Tibial nerve (tissue), 4 donors: ENCODE measurements at regions not wholly inside any gene's neighbourhood (a gene's known extent, or its start where the extent isn't known, plus 50 kb on each side); places are given as distances from the start of the nearest gene placed in this dataset.

Source experiments
- DNase-seq, 2 donors: peaks; one replicate each; pipeline ENCODE4 v3.0.0-alpha.2; 2019; ENCODE audit warnings: low spot score in 2 of 2
- H3K27ac ChIP-seq, 4 donors: fragments of 200-600 bp; sonication (generic) in 3 of 4; one replicate each; pipeline ENCODE4 v1.5.1; 2017 to 2019; ENCODE audit warnings: mild to moderate bottlenecking in 1 of 4
- H3K27me3 ChIP-seq, 2 donors: fragments of 200-600 bp; sonication (generic) in 1 of 2; one replicate each; pipeline versions ENCODE4 v1.5.1 to v1.6.0; 2017 to 2019
- H3K36me3 ChIP-seq, 3 donors: fragments of 200-600 bp; sonication (generic); one replicate each; pipeline ENCODE4 v1.5.1; 2018 to 2019
- H3K4me1 ChIP-seq, 4 donors: fragments of 200-600 bp; sonication (generic) in 3 of 4; one replicate each; pipeline ENCODE4 v1.5.1; 2017 to 2019
- H3K4me3 ChIP-seq, 4 donors: fragments of 200-600 bp; sonication (generic) in 3 of 4; one replicate each; pipeline ENCODE4 v1.5.1; 2017 to 2019; ENCODE audit warnings: mild to moderate bottlenecking in 1 of 4, moderate library complexity in 1 of 4
- H3K9me3 ChIP-seq, 4 donors: fragments of 200-600 bp; sonication (generic) in 3 of 4; one replicate each; pipeline ENCODE4 v1.5.1; 2017 to 2019
- EP300 ChIP-seq, 2 donors: sonication (generic); formaldehyde crosslinking; IDR thresholded peaks; one replicate each; pipeline ENCODE4 v1.6.1; 2017; ENCODE audit warnings: antibody characterized with exemption in 2 of 2, mild to moderate bottlenecking in 1 of 2
- POLR2A ChIP-seq, 2 donors: fragments of 450-650 bp; IDR thresholded peaks; one replicate each; pipeline ENCODE4 v1.6.1; 2017; ENCODE audit warnings: antibody characterized with exemption in 2 of 2, mild to moderate bottlenecking in 2 of 2, moderate library complexity in 2 of 2
- WGBS, 2 donors: methylation state at CpG; one replicate each; pipeline ENCODE4 v1.1.5; 2018; 5-methylcytosine and 5-hydroxymethylcytosine counted together
- TF ChIP-seq, protein P1 (sequence below), 5 experiments: fragments of 200-600 bp in 3 of 5; fragments of 450-650 bp in 2 of 5; sonication (generic) in 3 of 5; IDR thresholded peaks; one replicate each; pipeline ENCODE4 v1.5.1; 2016 to 2019; ENCODE audit warnings: antibody characterized with exemption in 5 of 5, mild to moderate bottlenecking in 3 of 5, moderate library complexity in 2 of 5

DNA sequence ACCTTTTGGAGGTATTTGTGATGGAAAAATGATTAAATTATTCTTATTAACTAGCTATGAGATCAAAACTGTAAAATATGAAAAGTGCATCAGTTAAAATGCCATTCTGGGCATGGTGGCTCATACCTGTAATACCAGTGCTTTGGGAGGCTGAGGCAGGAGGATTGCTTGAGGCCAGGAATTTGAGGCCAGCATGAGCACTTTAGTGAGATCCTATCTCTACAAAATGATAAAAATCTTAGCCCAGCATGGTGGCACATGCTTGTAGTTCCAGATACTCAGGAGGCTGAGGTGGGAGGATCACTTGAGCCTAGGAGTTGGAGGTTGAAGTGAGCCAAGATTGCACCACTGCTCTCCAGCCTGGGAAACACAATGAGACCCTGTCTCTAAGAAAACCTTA, 252.5 kb upstream of the SEMA6A start:
- no peaks in the 10 kb centered on the region for H3K9me3 ChIP-seq
- H3K27me3 ChIP-seq: no peaks in the 10 kb centered on the region
- H3K36me3 ChIP-seq: no peaks in the 10 kb centered on the region
- no peak for DNase-seq
- no peak overlapping the region for H3K27ac ChIP-seq
- no peaks in the 10 kb centered on the region for H3K4me1 ChIP-seq
- TF ChIP-seq EP300 (IDR thresholded peaks at IDR 0.05) (no peak), POLR2A (IDR thresholded peaks at IDR 0.05) (no peak)
- TF ChIP-seq, protein P1, sequence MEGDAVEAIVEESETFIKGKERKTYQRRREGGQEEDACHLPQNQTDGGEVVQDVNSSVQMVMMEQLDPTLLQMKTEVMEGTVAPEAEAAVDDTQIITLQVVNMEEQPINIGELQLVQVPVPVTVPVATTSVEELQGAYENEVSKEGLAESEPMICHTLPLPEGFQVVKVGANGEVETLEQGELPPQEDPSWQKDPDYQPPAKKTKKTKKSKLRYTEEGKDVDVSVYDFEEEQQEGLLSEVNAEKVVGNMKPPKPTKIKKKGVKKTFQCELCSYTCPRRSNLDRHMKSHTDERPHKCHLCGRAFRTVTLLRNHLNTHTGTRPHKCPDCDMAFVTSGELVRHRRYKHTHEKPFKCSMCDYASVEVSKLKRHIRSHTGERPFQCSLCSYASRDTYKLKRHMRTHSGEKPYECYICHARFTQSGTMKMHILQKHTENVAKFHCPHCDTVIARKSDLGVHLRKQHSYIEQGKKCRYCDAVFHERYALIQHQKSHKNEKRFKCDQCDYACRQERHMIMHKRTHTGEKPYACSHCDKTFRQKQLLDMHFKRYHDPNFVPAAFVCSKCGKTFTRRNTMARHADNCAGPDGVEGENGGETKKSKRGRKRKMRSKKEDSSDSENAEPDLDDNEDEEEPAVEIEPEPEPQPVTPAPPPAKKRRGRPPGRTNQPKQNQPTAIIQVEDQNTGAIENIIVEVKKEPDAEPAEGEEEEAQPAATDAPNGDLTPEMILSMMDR (IDR thresholded peaks at IDR 0.05): no peak
- no peak overlapping the region for H3K4me3 ChIP-seq

DNA sequence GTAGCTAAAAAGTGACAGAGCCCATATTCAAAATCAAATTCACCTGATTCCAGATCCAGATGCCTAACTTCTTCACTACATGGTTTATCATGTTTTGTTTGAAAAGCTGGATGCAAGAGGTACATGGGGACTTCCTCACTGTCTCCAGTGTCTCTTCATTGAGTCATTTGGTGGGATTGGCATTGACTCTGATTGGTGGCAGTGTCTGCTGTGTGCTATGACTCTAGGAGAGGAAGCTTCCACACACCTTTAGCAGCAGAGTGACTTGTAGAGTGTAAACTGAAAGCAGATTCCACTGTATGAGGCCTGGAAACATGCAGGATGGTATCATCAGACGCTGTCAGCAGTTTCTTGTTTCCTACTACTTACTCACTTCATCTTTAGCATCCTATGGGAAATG, 250.9 kb upstream of the SEMA6A start:
- Histone ChIP-seq H3K4me3 (no peak overlapping the region), H3K9me3 (no peaks in the 10 kb centered on the region), H3K27me3 (no peaks in the 10 kb centered on the region), H3K27ac (no peak overlapping the region), H3K36me3 (no peaks in the 10 kb centered on the region), H3K4me1 (no peaks in the 10 kb centered on the region)
- TF ChIP-seq POLR2A (IDR thresholded peaks at IDR 0.05): no peak
- 76 to 88% methylated on average over 1 of the region's 1 CpG for WGBS, 2 donors
- DNase-seq: no peak

DNA sequence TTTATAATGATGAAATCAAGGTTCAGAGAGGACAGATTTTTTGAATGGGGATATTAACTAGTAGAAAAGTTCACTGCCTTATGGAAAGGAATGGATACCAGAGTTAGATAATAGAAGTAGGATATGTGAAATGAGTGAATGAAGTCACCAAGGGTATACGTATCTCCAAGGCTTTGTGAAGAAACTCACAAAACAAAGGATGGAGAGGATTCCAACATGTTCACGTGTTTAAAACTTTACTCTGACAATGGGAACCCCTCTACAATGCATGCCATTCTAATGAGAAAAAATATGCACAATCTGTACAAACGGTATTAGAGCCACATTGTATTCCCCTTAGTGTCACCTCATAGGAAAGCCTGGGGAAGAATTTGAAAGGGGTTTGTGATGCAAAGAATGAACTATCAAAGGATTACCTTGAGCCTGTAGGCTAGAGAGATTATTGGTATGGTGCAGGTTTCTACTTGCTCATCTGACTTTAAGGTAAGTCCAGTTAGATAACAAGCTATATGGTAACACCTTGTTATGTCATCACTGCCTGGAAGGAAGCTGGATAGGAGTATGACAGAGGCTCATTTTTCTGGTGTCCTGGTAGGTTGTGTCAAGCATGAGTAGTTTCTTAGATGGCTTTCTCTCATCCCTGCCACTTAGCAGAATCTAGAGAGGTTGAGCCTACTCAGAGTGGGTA, 250.3 kb upstream of the SEMA6A start:
- DNase-seq: no peak
- Histone ChIP-seq H3K27ac (no peak overlapping the region), H3K4me3 (no peak overlapping the region), H3K9me3 (no peaks in the 10 kb centered on the region), H3K27me3 (no peaks in the 10 kb centered on the region), H3K4me1 (no peaks in the 10 kb centered on the region), H3K36me3 (no peaks in the 10 kb centered on the region)
- no peak for TF ChIP-seq POLR2A (IDR thresholded peaks at IDR 0.05)
- TF ChIP-seq, protein P1 (IDR thresholded peaks at IDR 0.05): no peak
- TF ChIP-seq EP300 (IDR thresholded peaks at IDR 0.05): no peak
- WGBS, 2 donors: 73 to 74% methylated on average over 3 of the region's 3 CpGs

DNA sequence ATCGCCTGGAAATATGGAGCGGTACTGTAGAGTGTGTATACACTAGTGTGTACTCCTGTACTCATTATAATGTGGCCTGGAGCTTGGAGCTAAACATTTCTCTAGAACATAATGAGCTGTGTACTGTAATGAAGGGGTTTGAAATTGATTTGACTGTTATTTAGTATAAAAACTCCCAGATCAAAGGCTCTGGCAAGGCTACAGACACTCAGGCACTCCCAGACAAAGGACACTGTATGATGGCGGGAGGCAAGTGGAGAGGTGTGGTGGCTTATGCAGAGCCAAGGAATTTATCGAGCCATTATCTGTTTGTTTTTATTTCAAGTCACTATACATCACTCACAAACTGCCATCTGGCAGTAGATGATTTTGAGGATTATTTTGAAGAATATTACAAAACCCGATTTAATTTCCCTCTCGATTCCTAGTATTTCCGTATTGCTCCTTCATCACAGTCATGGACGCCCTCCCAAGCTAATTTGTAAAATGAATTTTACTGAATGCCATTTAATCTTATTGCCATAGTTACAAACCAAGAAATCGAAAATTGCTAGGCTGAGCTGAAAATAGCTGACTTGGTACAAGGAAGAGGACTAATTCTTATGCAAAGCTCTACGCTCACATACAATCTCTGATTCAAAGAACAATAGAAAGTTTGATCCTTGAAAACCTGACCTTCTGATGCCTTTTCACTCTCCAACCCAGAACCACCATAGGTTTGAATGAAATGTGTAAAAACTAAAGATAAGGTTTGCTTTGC, 240.2 kb upstream of the SEMA6A start:
- DNase-seq: no peak
- Histone ChIP-seq H3K36me3 (no peaks in the 10 kb centered on the region), H3K27ac (no peak overlapping the region), H3K4me3 (no peak overlapping the region), H3K9me3 (no peaks in the 10 kb centered on the region), H3K4me1 (no peaks in the 10 kb centered on the region), H3K27me3 (no peaks in the 10 kb centered on the region)
- TF ChIP-seq POLR2A (IDR thresholded peaks at IDR 0.05) (no peak), EP300 (IDR thresholded peaks at IDR 0.05) (no peak)
- TF ChIP-seq, protein P1 (IDR thresholded peaks at IDR 0.05): no peak
- 85 to 87% methylated on average over 10 of the region's 10 CpGs for WGBS, 2 donors

DNA sequence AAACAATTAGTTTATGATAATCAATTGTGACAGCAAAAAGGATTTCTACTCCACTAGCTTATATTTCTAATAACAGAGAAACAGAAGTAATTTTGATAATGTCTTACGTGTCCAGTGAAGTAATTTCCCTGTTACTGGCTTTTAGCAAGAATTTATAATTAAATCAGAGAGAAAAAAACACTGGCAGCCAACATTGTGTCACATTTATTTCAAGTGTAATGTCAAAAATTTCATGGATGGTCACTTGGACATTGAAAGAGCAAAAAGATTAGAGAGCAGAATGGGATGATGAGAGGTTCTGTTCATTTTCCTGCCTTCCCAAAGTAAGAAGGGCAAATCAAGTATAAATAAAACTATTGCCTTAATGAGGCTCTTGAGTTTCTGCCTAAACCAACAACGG, 239.3 kb upstream of the SEMA6A start:
- 41 to 77% methylated on average over 2 of the region's 2 CpGs for WGBS, 2 donors

More for the DNA sequence above, 239.3 kb upstream of the SEMA6A start:
- Histone ChIP-seq H3K4me1 (no peaks in the 10 kb centered on the region), H3K36me3 (no peaks in the 10 kb centered on the region), H3K27ac (no peak overlapping the region), H3K4me3 (no peak overlapping the region), H3K9me3 (no peaks in the 10 kb centered on the region), H3K27me3 (no peaks in the 10 kb centered on the region)
- DNase-seq: no peak
- TF ChIP-seq POLR2A (IDR thresholded peaks at IDR 0.05) (no peak), EP300 (IDR thresholded peaks at IDR 0.05) (no peak)
- TF ChIP-seq, protein P1 (IDR thresholded peaks at IDR 0.05): no peak
